K562 (cell line): ENCODE measurements at regions not wholly inside any gene's neighbourhood (a gene's known extent, or its start where the extent isn't known, plus 50 kb on each side); places are given as distances from the start of the nearest gene placed in this dataset.

Experiments used
- ATF7 ChIP-seq: fragments of 450-650 bp; IDR thresholded peaks from 2 replicates; pipeline ENCODE4 v1.7.1; 2014; ENCODE audit warnings: mild to moderate bottlenecking, moderate library complexity
- CREM ChIP-seq: IDR thresholded peaks from 2 replicates; pipeline ENCODE4 v1.6.1; 2014; ENCODE audit warnings: antibody characterized with exemption, low read depth
- MEF2D ChIP-seq: conservative IDR thresholded peaks from 2 replicates; pipeline ENCODE4 v1.6.1; 2016; ENCODE audit warnings: low read depth, missing genetic modification characterization, missing compliant biosample characterization
- NR3C1 ChIP-seq: sonication (generic); formaldehyde crosslinking; IDR thresholded peaks from 2 replicates; pipeline ENCODE4 v1.8.1; 2022; ENCODE audit warnings: missing genetic modification reagents
- RBBP5 ChIP-seq: fragments of 200-600 bp; sonication (generic); IDR thresholded peaks from 2 replicates; pipeline ENCODE4 v1.6.1; 2012; ENCODE audit warnings: borderline replicate concordance, mild to moderate bottlenecking, low read length, control low read depth, inconsistent platforms; ENCODE audit not compliant: insufficient read depth, poor library complexity, severe bottlenecking
- RNF2 ChIP-seq: sonication (generic); IDR thresholded peaks from 2 replicates; pipeline ENCODE4 v1.6.1; 2016
- SP1 ChIP-seq: sonication (generic); formaldehyde crosslinking; IDR thresholded peaks from 2 replicates; pipeline ENCODE4 v1.8.1; 2022; ENCODE audit warnings: mild to moderate bottlenecking, missing genetic modification reagents
- TAF9B ChIP-seq: fragments of 450-650 bp; IDR thresholded peaks from 2 replicates; pipeline ENCODE4 v1.6.1; 2018; ENCODE audit warnings: mild to moderate bottlenecking; ENCODE audit not compliant: partially characterized antibody
- TRIM28 ChIP-seq: fragments of 450-650 bp; IDR thresholded peaks from 2 replicates; pipeline ENCODE4 v1.6.1; 2017
- XRCC5 ChIP-seq: fragments of 200-400 bp; formaldehyde crosslinking; IDR thresholded peaks from 2 replicates; pipeline ENCODE4 v1.6.1; 2017; ENCODE audit warnings: low read depth, mild to moderate bottlenecking, low read length
- ZBTB12 ChIP-seq: fragments of 250-450 bp; sonication (Bioruptor Pico); IDR thresholded peaks from 2 replicates; pipeline ENCODE4 v1.4.0; 2020
- ZFP36 ChIP-seq: fragments of 150-350 bp; IDR thresholded peaks from 2 replicates; pipeline ENCODE4 v1.6.1; 2018; ENCODE audit warnings: low read length, low read depth; ENCODE audit not compliant: partially characterized antibody
- ZKSCAN1 ChIP-seq: fragments of 150-350 bp; IDR thresholded peaks from 2 replicates; pipeline ENCODE4 v1.6.1; 2016; ENCODE audit warnings: low read depth, low read length
- ZNF175 ChIP-seq: fragments of 200-800 bp; sonication (Bioruptor generic); IDR thresholded peaks from 2 replicates; pipeline ENCODE4 v1.6.1; 2016; ENCODE audit warnings: low read depth, mild to moderate bottlenecking, missing genetic modification characterization, missing compliant biosample characterization
- ZNF274 ChIP-seq: IDR thresholded peaks from 2 replicates; pipeline ENCODE4 v1.6.1; 2011; ENCODE audit warnings: low read depth, mild to moderate bottlenecking, low read length, moderate library complexity, borderline replicate concordance
- ZNF3 ChIP-seq: fragments of 250-450 bp; sonication (Bioruptor Pico); IDR thresholded peaks from 2 replicates; pipeline ENCODE4 v1.5.0; 2021; ENCODE audit warnings: mild to moderate bottlenecking, moderate library complexity
- ZNF316 ChIP-seq: fragments of 450-650 bp; IDR thresholded peaks from 2 replicates; pipeline ENCODE4 v1.6.1; 2016
- ZNF644 ChIP-seq: fragments of 200-800 bp; sonication (Bioruptor generic); IDR thresholded peaks from 2 replicates; pipeline ENCODE4 v1.6.1; 2016; ENCODE audit warnings: low read depth, missing genetic modification characterization, missing compliant biosample characterization
- TF ChIP-seq, protein P1 (sequence below): fragments of 250-450 bp; sonication (Bioruptor Pico); IDR thresholded peaks from 2 replicates; pipeline ENCODE4 v1.5.0; 2021; ENCODE audit warnings: mild to moderate bottlenecking, moderate library complexity
- TF ChIP-seq, protein P2 (sequence below): fragments of 200-800 bp; sonication (Bioruptor generic); IDR thresholded peaks from 2 replicates; pipeline ENCODE4 v1.6.1; 2017; ENCODE audit warnings: missing genetic modification characterization, missing compliant biosample characterization
- TF ChIP-seq, protein P3 (sequence below), 2 experiments: fragments of 250-450 bp in 1 of 2; fragments of 450-650 bp in 1 of 2; sonication (Bioruptor Pico) in 1 of 2; IDR thresholded peaks; 2 replicates each; pipeline versions ENCODE4 v1.6.1 to v1.8.0; 2016 to 2021; ENCODE audit warnings: mild to moderate bottlenecking in 2 of 2, moderate library complexity in 2 of 2, missing compliant biosample characterization in 1 of 2, missing genetic modification characterization in 1 of 2

DNA sequence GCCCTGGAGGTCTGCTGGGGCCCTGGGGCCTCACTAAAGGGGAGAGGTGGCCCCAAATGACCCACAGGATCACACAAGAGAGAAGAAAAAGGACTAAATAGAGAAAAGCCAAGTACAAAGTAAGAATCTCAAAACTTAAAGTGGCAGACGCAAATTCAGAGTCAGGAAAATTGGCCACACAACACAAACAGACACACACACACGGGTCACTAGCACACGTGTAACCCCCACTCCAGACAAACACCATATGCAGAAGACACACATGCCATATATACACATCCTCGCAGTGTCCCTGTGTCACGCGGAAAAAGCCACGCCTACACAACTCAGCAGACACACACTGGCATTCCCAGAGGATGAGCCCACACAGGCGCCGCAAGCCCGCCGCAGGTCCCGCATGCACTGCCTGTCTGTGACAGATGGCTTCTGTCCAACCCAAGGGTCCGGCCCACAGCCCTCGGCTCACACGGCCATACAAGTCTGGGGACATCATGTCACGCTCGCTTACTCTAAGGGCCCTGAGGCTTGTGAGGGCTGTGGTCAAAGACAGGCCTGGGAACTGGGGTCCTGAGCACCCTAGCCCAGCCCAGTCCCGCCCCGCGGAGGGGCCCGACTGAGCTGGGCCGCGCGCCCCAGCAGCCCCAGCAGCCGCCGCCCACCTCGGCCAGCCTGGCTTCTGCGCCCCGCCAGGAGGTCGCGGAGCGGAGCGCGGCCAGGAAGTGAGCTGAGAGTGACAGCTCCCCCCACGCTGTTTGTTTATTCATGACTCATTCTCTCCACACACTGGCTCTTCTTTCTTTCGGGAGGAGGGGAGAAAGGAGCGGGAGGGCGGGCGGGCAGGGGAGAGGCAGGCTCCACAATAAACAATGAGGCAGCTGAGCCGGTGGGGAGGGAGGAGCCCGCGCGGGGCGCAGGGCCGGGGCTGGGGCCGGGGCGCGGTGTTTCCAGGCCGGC is 95.5 kb upstream of the ZMIZ1 start (continued):
- TF ChIP-seq, protein P1, sequence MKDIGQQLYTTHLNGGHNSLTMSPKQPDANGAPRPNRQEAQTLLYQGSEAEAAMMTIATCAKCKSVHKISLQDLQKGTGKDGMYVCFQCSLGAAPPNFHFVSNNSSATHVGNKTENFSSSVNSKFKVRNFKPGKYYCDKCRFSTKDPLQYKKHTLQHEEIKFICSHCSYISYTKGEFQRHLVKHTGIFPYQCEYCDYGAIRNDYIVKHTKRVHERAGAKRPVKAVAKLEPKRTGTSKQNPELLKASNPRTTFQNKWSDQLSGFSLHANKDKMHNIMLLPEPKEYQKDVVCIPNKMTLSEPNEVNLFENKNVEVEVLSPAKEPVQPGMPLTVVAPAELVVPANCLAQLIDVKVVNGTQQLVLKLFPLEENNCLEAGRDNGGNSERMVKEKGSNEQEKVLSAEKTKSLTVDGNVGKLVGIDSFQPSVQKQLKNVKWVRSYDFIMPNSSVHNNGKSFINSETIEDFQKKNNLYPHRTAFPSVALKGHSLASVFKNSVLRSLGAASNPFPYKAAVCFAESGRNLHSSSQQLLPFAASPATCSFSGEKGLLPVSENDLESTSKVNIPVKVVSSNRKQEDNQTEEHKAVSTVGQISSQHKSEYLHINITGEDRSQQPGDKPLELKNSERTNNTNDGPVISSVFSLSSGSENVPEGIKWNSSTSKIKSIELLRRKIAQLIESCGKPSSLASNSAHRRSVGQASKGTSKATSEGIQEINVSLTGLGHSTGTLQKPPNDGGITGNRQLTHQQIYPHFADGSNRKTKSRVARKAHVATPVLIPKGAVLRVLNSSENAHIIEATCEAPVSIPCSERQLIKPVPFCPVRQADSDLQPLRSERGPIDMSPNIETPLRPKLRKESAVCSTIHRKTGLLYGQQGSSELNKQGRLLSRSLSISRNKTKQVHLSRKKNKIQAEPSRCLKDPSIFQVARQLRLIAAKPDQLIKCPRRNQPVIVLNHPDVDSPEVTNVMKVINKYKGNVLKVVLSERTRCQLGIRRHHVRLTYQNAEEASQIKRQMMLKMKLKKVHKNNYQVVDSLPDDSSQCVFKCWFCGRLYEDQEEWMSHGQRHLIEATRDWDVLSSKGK (CRISPR knock-in tag) = no peak
- TF ChIP-seq, protein P2, sequence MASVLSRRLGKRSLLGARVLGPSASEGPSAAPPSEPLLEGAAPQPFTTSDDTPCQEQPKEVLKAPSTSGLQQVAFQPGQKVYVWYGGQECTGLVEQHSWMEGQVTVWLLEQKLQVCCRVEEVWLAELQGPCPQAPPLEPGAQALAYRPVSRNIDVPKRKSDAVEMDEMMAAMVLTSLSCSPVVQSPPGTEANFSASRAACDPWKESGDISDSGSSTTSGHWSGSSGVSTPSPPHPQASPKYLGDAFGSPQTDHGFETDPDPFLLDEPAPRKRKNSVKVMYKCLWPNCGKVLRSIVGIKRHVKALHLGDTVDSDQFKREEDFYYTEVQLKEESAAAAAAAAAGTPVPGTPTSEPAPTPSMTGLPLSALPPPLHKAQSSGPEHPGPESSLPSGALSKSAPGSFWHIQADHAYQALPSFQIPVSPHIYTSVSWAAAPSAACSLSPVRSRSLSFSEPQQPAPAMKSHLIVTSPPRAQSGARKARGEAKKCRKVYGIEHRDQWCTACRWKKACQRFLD (CRISPR knock-in tag) = peak; percentile 4; the same call in 1 of the 2 replicates
- TF ChIP-seq NR3C1 (CRISPR knock-in tag) = peak; percentile 46; the same call in 1 of the 2 replicates
- TF ChIP-seq ZNF644 (tag) = peak; percentile 77; the same call in 1 of the 2 replicates
- no peak for TF ChIP-seq ZFP36
- TF ChIP-seq ZNF3 (CRISPR knock-in tag) = no peak
- no peak for TF ChIP-seq RBBP5
- TF ChIP-seq ZNF274 = no peak
- peak; percentile 73 for TF ChIP-seq CREM
- no peak; the same call in 1 of the 2 replicates for TF ChIP-seq XRCC5
- TF ChIP-seq ZKSCAN1 = no peak
- peak; percentile 62 for TF ChIP-seq SP1 (CRISPR knock-in tag)
- no peak for TF ChIP-seq TRIM28
- TF ChIP-seq ZBTB12 (CRISPR knock-in tag) = peak; percentile 49; the same call in 1 of the 2 replicates
- TF ChIP-seq ZNF316 = no peak
- TF ChIP-seq, protein P3, sequence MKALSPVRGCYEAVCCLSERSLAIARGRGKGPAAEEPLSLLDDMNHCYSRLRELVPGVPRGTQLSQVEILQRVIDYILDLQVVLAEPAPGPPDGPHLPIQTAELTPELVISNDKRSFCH (CRISPR knock-in tag; IDR thresholded peaks at IDR 0.05) = no peak
- TF ChIP-seq, protein P3 (tag; IDR thresholded peaks at IDR 0.05) = peak; percentile 91
- peak; percentile 87 for TF ChIP-seq ATF7
- 0 out of 2 replicates have a peak, but pooled peaks have one; percentile 58 for TF ChIP-seq ZNF175
- peak; percentile 62; the same call in 1 of the 2 replicates for TF ChIP-seq MEF2D (tag)
- no peak for TF ChIP-seq RNF2
- TF ChIP-seq TAF9B = no peak
